Esophagus muscularis mucosa (tissue), 4 donors: ENCODE measurements at regions not wholly inside any gene's neighbourhood (a gene's known extent, or its start where the extent isn't known, plus 50 kb on each side); places are given as distances from the start of the nearest gene placed in this dataset.

Experiments used
- EP300 ChIP-seq: sonication (generic); formaldehyde crosslinking; IDR thresholded peaks from one replicate; pipeline ENCODE4 v1.6.1; 2017; ENCODE audit warnings: antibody characterized with exemption
- POLR2A ChIP-seq: fragments of 450-650 bp; IDR thresholded peaks from one replicate; pipeline ENCODE4 v1.6.1; 2017; ENCODE audit warnings: antibody characterized with exemption, moderate library complexity, mild to moderate bottlenecking, low read depth
- POLR2AphosphoS5 ChIP-seq, 2 donors: sonication (generic); formaldehyde crosslinking; IDR thresholded peaks; one replicate each; pipeline ENCODE4 v1.6.1; 2017; ENCODE audit warnings: antibody characterized with exemption in 2 of 2
- TF ChIP-seq, protein P1 (sequence below), 3 experiments: fragments of 200-600 bp in 2 of 3; fragments of 450-650 bp in 1 of 3; sonication (generic) in 2 of 3; IDR thresholded peaks; one replicate each; pipeline ENCODE4 v1.5.1; 2017 to 2019; ENCODE audit warnings: antibody characterized with exemption in 3 of 3, mild to moderate bottlenecking in 2 of 3, moderate library complexity in 1 of 3

- TF ChIP-seq, protein P1, sequence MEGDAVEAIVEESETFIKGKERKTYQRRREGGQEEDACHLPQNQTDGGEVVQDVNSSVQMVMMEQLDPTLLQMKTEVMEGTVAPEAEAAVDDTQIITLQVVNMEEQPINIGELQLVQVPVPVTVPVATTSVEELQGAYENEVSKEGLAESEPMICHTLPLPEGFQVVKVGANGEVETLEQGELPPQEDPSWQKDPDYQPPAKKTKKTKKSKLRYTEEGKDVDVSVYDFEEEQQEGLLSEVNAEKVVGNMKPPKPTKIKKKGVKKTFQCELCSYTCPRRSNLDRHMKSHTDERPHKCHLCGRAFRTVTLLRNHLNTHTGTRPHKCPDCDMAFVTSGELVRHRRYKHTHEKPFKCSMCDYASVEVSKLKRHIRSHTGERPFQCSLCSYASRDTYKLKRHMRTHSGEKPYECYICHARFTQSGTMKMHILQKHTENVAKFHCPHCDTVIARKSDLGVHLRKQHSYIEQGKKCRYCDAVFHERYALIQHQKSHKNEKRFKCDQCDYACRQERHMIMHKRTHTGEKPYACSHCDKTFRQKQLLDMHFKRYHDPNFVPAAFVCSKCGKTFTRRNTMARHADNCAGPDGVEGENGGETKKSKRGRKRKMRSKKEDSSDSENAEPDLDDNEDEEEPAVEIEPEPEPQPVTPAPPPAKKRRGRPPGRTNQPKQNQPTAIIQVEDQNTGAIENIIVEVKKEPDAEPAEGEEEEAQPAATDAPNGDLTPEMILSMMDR (IDR thresholded peaks at IDR 0.05), result no peak
- TF ChIP-seq POLR2A (no peak), EP300 (no peak), POLR2AphosphoS5 (IDR thresholded peaks at IDR 0.05) (no peak)
Measured at GRCh38 chr10:125595911-125596310, 87.1 kb downstream of the TEX36 start.
